H9 (cell line): ENCODE measurements at regions not wholly inside any gene's neighbourhood (a gene's known extent, or its start where the extent isn't known, plus 50 kb on each side); places are given as distances from the start of the nearest gene placed in this dataset.

Experiments used
- DNase-seq: peaks from one replicate; pipeline ENCODE4 v3.0.0-alpha.2; 2017
- H2AFZ ChIP-seq: one replicate; pipeline ENCODE4 v1.6.1; 2013; ENCODE audit warnings: mild to moderate bottlenecking, low read length, control low read depth, moderate library complexity
- H2AK5ac ChIP-seq: 2 replicates; pipeline ENCODE4 v1.6.1; 2013; ENCODE audit warnings: low read length, control low read depth, mixed read lengths; ENCODE audit not compliant: insufficient read length
- H2BK120ac ChIP-seq: one replicate; pipeline ENCODE4 v1.6.1; 2013; ENCODE audit warnings: low read depth, mild to moderate bottlenecking, low read length, control low read depth, inconsistent platforms; ENCODE audit not compliant: poor library complexity, severe bottlenecking
- H2BK12ac ChIP-seq: 2 replicates; pipeline ENCODE4 v1.6.1; 2013; ENCODE audit warnings: low read length, control low read depth, mixed read lengths, low read depth; ENCODE audit not compliant: insufficient read length
- H2BK15ac ChIP-seq: 2 replicates; pipeline ENCODE4 v1.6.1; 2013; ENCODE audit warnings: low read depth, low read length, control low read depth
- H2BK20ac ChIP-seq: one replicate; pipeline ENCODE4 v1.6.1; 2013; ENCODE audit warnings: low read depth, mild to moderate bottlenecking, low read length, control low read depth, inconsistent platforms; ENCODE audit not compliant: poor library complexity, severe bottlenecking
- H2BK5ac ChIP-seq: 2 replicates; pipeline ENCODE4 v1.6.1; 2013; ENCODE audit warnings: low read length, control low read depth, mixed read lengths; ENCODE audit not compliant: insufficient read length
- H3K14ac ChIP-seq: 2 replicates; pipeline ENCODE4 v1.6.1; 2013; ENCODE audit warnings: low read length, control low read depth; ENCODE audit not compliant: insufficient read depth
- H3K18ac ChIP-seq: 2 replicates; pipeline ENCODE4 v1.6.1; 2013; ENCODE audit warnings: low read depth, mild to moderate bottlenecking, mixed read lengths, low read length, control low read depth; ENCODE audit not compliant: insufficient read length
- H3K23ac ChIP-seq: 2 replicates; pipeline ENCODE4 v1.6.1; 2013; ENCODE audit warnings: low read length, control low read depth, mixed read lengths, low read depth; ENCODE audit not compliant: insufficient read length
- H3K23me2 ChIP-seq: 2 replicates; pipeline ENCODE4 v1.6.1; 2013; ENCODE audit warnings: low read depth, mild to moderate bottlenecking, mixed read lengths, low read length, control low read depth; ENCODE audit not compliant: insufficient read length, poor library complexity, severe bottlenecking
- H3K27ac ChIP-seq: 2 replicates; pipeline ENCODE4 v1.5.1; 2013; ENCODE audit warnings: low read length, control low read depth, mixed read lengths, low read depth; ENCODE audit not compliant: insufficient read length
- H3K27me3 ChIP-seq: 2 replicates; pipeline ENCODE4 v1.6.1; 2013; ENCODE audit warnings: low read length, control low read depth, inconsistent platforms; ENCODE audit not compliant: insufficient read depth
- H3K4ac ChIP-seq: 2 replicates; pipeline ENCODE4 v1.6.1; 2013; ENCODE audit warnings: low read depth, mild to moderate bottlenecking, control low read depth, inconsistent platforms, low read length, moderate library complexity
- H3K4me1 ChIP-seq: 2 replicates; pipeline ENCODE4 v1.6.1; 2013; ENCODE audit warnings: low read length, control low read depth, inconsistent platforms; ENCODE audit not compliant: insufficient read depth
- H3K4me2 ChIP-seq: 2 replicates; pipeline ENCODE4 v1.6.1; 2013; ENCODE audit warnings: low read length, control low read depth, mixed read lengths; ENCODE audit not compliant: insufficient read length, insufficient read depth
- H3K56ac ChIP-seq: 2 replicates; pipeline ENCODE4 v1.6.1; 2013; ENCODE audit warnings: low read depth, mild to moderate bottlenecking, mixed read lengths, low read length, control low read depth; ENCODE audit not compliant: insufficient read length
- H3K79me1 ChIP-seq: 2 replicates; pipeline ENCODE4 v1.6.1; 2013; ENCODE audit warnings: low read depth, mild to moderate bottlenecking, moderate library complexity, low read length, control low read depth, inconsistent platforms; ENCODE audit not compliant: insufficient read depth, poor library complexity, severe bottlenecking
- H3K79me2 ChIP-seq: 2 replicates; pipeline ENCODE4 v1.6.1; 2013; ENCODE audit warnings: low read length, control low read depth, inconsistent platforms; ENCODE audit not compliant: insufficient read depth
- H3K9ac ChIP-seq: 2 replicates; pipeline ENCODE4 v1.6.1; 2013; ENCODE audit warnings: low read length, control low read depth, mixed read lengths; ENCODE audit not compliant: insufficient read length; ENCODE audit errors: extremely low read depth
- H3K9me3 ChIP-seq: one replicate; pipeline ENCODE4 v1.6.1; 2013; ENCODE audit warnings: low read depth, low read length, inconsistent platforms; ENCODE audit not compliant: control insufficient read depth
- H3T11ph ChIP-seq: one replicate; pipeline ENCODE4 v1.6.1; 2013; ENCODE audit warnings: mild to moderate bottlenecking, low read length, control low read depth, inconsistent platforms
- H4K20me1 ChIP-seq: one replicate; pipeline ENCODE4 v1.6.1; 2013; ENCODE audit not compliant: control insufficient read depth, insufficient read length, insufficient read depth
- H4K5ac ChIP-seq: 2 replicates; pipeline ENCODE4 v1.6.1; 2013; ENCODE audit warnings: low read depth, mild to moderate bottlenecking, mixed read lengths, low read length, control low read depth; ENCODE audit not compliant: insufficient read length
- H4K8ac ChIP-seq: replicated peaks from 2 replicates; pipeline ENCODE4 v1.6.1; 2013; ENCODE audit warnings: low read length, control low read depth, mixed read lengths, low read depth; ENCODE audit not compliant: insufficient read length
- H4K91ac ChIP-seq: 2 replicates; pipeline ENCODE4 v1.6.1; 2013; ENCODE audit warnings: low read depth, mild to moderate bottlenecking, moderate library complexity, mixed read lengths, low read length, control low read depth; ENCODE audit not compliant: insufficient read length
- H3K27ac Mint-ChIP-seq, 3 experiments: 2 replicates in 2 of 3; 3 replicates in 1 of 3; pipeline ENCODE4 v1.8.0; 2020 to 2021; ENCODE audit warnings: mixed read lengths in 3 of 3, mild to moderate bottlenecking in 1 of 3, moderate library complexity in 1 of 3
- H3K27me3 Mint-ChIP-seq: 2 replicates; pipeline ENCODE4 v1.8.0; 2021; ENCODE audit warnings: low read depth, mild to moderate bottlenecking, moderate library complexity, mixed read lengths
- H3K36me3 Mint-ChIP-seq, 3 experiments: 2 replicates in 2 of 3; 3 replicates in 1 of 3; pipeline ENCODE4 v1.8.0; 2020 to 2021; ENCODE audit warnings: low read depth in 3 of 3, mixed read lengths in 3 of 3; ENCODE audit not compliant: insufficient read depth in 1 of 3
- H3K4me1 Mint-ChIP-seq, 2 experiments: 2 replicates each; pipeline ENCODE4 v1.8.0; 2020; ENCODE audit warnings: mixed read lengths in 2 of 2
- H3K4me3 Mint-ChIP-seq, 2 experiments: 2 replicates in 1 of 2; 3 replicates in 1 of 2; pipeline ENCODE4 v1.8.0; 2020 to 2021; ENCODE audit warnings: mild to moderate bottlenecking in 2 of 2, mixed read lengths in 2 of 2, moderate library complexity in 1 of 2
- H3K9me3 Mint-ChIP-seq, 2 experiments: 2 replicates in 1 of 2; 3 replicates in 1 of 2; pipeline ENCODE4 v1.8.0; 2020; ENCODE audit warnings: mild to moderate bottlenecking in 2 of 2, mixed read lengths in 2 of 2, moderate library complexity in 1 of 2
- CTCF ChIP-seq: fragments of 200-600 bp; sonication (generic); conservative IDR thresholded peaks from 3 replicates; pipeline ENCODE4 v1.8.0; 2021; ENCODE audit warnings: antibody characterized with exemption, mild to moderate bottlenecking

- H4K91ac ChIP-seq = no peak overlapping the region
- no peak overlapping the region for H2BK12ac ChIP-seq
- H2AK5ac ChIP-seq = no peak overlapping the region
- H3K23me2 ChIP-seq = no peaks in the 10 kb centered on the region
- no peak overlapping the region for H3K9ac ChIP-seq
- no peak for DNase-seq
- no peaks in the 10 kb centered on the region for H4K20me1 ChIP-seq
- no peak overlapping the region for H3K4me2 ChIP-seq
- H3K4me1 ChIP-seq = no peaks in the 10 kb centered on the region
- no peaks in the 10 kb centered on the region for H3K9me3 ChIP-seq
- H3K27ac ChIP-seq = no peak overlapping the region
- no peak overlapping the region for H3K18ac ChIP-seq
- Mint-ChIP-seq H3K4me1 (peaks cover 5 to 10% of the 10 kb centered on the region in 2 experiments; a peak in 3 of 4 replicates), H3K27ac (no peak overlapping the region), H3K4me3 (no peak overlapping the region), H3K36me3 (peaks cover 19 to 55% (median 26%) of the 10 kb centered on the region in 3 experiments; a peak in 6 of 7 replicates), H3K9me3 (peaks cover 26 to 38% of the 10 kb centered on the region in 2 experiments), H3K27me3 (peaks cover 2% of the 10 kb centered on the region)
- no peak overlapping the region for H4K5ac ChIP-seq
- H3K79me1 ChIP-seq = no peaks in the 10 kb centered on the region
- no peak overlapping the region for H3T11ph ChIP-seq
- H4K8ac ChIP-seq = no peak overlapping the region
- no peak overlapping the region for H3K56ac ChIP-seq
- H2BK20ac ChIP-seq = no peak overlapping the region
- no peak overlapping the region for H2BK120ac ChIP-seq
- H2BK5ac ChIP-seq = no peak overlapping the region
- H3K27me3 ChIP-seq = no peaks in the 10 kb centered on the region
- no peak overlapping the region for H3K23ac ChIP-seq
- H3K14ac ChIP-seq = no peak overlapping the region
- H3K4ac ChIP-seq = no peak overlapping the region
- TF ChIP-seq CTCF = no peak
- no peaks in the 10 kb centered on the region for H3K79me2 ChIP-seq
- H2BK15ac ChIP-seq = no peak overlapping the region
- H2AFZ ChIP-seq = no peak overlapping the region
Measured at GRCh38 chr3:16743276-16743675, 138.1 kb upstream of the DAZL start.
